HG03378 (cell line): ENCODE measurements at regions not wholly inside any gene's neighbourhood (a gene's known extent, or its start where the extent isn't known, plus 50 kb on each side); places are given as distances from the start of the nearest gene placed in this dataset.
"Not testable (repeated sequence)": the region's sequence is repeated elsewhere in the genome, so short reads cannot be mapped to it uniquely, and the experiment has no call there.

ENCODE experiments used
- ATAC-seq: cut with Tn5 transposase; IDR thresholded peaks from one replicate; pipeline ENCODE4 v1.9.1; 2021; ENCODE audit warnings: mild to moderate bottlenecking, moderate library complexity; ENCODE audit not compliant: unreplicated experiment

DNA sequence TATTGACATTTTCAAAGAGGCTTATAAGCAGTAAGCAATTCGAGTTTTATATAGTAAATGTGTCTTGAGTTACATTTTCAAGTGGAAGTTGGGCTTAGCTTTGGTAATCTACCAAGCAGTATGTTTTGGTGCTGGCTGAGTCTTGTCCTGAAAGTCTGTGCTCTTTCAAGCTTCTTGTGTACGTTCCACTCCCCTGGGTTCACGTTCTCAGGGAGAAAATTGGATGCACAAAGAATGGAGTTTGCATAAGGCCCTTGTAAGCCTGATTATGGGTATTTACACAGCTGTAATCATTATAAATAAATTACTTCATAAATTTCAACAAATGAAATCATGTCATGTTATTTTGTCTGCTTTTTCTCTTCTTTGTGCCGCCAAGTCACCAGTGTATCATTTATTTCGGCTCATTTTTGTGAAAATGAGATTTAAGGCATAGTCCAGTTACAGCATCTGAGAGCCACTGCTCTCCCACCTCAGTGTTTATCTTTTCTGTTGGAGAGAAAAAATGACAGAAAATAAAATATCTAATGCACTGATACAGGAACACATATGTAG is 262.5 kb downstream of the BTBD3 start:
- no peak for ATAC-seq

DNA sequence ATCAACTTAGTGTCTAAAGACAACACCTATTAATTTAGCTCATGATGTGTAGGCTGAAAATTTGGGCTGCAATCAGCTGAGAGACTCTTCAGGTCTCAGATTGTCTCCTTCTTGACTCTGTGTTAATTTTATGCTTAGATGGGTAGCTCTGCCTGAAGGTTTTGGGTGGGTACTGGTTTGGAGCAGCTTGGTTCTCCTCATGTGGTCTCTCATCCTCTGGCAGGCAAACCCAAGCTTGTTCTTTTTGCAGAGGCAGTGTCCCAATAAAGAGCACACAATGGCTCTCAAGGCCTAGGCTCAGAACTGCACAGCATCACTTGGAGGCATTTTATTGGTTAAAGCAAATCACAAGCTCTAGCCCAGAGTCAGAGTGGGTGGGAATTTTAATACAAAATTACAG is 280.6 kb downstream of the BTBD3 start:
- ATAC-seq: no peak

DNA sequence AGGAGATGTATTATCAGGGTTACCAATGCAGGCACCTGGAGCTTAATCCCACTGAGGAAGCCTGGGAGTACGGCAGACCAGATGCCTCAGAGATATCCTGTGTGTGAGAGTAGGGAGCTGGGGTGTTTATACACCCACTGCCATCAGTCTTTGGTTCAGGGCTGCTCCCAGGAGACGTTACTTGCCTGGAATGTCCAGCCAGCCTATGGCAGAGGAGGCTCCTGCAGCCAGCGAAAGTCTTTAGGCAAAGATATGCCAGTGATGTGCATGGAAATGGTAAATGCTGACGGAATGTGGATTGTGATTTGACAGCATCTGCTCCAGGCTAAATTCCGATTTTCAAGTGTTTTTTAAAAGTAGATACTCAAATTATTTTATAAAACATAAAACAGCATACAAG is 282.0 kb downstream of the BTBD3 start:
- no peak for ATAC-seq

DNA sequence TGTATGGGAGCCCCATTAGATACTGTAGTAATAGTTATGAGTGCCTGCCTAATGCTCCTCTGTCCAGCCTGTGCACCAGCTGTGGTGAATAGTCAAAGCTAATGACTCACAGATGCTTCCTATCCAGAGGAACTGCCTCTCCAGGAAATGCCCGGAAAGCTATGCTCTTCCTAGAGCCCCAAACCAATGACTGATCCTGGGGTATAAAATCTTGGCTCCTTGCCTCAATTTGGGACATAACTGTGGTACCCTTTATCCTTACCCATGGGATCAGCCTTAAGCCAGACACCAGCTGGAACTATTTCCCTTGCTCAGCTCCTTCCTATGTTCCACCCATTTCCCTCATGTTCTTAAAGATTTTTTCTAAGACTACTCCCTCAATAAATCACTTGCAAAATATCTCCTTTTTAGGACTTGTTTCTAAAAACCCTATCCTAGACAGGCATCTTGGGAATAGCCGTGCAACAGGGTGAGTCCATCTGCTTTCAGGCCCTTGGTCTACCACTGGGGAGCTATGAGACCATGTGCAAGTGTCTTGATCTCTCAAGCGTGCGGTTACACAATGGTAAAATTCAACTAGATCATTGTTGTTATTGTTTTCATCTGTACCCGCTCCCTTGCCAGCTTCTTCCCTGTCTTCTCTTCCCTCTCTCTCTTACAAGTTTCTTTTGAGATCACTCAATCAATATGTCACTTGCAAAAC is 283.7 kb downstream of the BTBD3 start:
- no peak for ATAC-seq

DNA sequence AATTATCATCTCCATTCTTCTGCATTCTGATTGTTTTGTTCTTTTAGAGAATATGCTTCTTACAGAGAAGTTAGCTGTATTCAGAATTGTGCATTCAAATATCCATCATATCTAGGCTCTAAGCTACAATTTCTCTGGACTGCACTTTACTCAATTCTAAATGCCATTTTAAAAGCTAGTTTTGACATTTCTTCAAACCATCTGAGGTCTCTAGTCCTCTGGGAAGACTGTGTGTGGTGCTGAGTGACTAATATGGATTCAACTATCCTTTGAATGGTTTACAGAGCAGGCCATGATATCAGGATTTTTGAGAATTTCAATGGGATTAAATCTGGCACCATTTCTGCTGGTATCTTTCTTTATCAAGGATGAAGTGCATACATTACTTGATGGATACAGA is 285.7 kb downstream of the BTBD3 start:
- no peak for ATAC-seq

DNA sequence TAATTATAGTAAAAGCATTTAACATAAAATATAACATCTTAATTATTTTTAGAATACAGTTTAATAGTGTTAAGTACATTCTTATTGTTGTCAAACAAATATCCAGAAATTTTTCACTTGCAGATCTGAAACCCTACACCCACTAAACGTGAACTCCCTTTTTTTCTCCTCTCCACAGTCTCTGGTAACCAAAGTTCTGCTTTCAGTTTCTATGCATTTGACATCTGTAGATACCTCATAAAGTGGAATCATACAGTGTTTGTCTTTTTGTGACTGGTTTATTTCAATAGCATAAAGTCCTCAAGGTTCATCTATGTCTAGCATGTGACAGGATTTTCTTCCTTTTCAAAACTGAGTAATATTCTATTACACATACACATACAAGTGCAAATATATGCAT is 286.3 kb downstream of the BTBD3 start:
- ATAC-seq: no peak

DNA sequence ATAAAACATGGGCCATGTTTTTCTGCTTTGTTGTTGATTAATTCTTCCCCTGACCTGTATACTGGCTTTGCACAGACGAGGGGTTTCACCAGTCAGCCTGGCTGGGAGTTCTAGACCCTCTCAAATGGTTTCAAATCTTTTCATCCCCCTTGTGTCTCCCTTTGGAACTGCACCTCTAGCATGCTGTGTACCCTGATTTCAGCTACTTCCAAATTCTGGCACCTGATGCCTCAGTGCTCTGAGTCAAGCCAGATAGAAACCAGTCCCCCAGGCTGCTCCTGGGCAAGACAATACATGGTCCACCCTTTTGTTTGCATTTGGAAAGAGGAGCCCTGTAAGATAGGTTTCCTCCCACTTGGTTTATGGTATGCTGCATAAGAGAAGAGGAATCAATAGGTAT is 290.2 kb downstream of the BTBD3 start:
- ATAC-seq: no peak

DNA sequence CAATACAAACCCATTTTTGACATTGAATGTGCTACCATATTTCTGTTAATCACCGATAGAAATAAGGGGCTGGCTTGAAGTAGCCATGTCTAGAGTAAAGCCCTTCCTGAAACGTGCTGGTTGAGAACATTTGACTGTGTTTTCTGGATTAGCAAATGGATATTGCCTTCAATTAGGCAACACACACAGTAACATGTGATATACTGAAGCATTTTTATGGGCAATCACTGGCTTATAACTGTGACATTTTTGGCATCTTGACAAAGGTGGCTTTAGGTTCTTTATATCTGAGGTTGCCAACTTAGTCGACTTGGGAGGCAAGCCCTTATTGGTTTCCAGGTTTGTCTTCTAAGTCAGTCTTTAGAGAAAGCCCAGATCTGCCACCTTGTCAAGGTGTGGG is 292.9 kb downstream of the BTBD3 start:
- ATAC-seq: no peak

DNA sequence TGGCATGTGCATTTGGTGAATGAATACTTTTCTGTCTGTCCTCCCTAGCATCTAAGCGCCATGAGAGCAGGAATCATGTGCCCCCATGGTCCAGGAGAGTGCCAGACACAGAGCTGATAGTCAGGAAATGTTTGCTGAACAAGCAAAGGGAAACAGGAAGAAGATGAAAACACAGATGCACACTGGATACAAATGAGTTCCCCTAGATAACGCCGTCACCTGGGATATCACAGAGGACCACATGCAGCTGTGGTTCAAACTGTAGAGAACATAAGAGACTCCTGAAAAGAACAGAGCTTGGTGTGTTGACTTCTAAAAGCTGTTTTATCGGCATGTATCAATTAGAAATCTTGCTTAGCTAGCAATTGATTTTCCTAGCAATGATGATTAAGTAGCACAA is 293.7 kb downstream of the BTBD3 start:
- ATAC-seq: no peak

DNA sequence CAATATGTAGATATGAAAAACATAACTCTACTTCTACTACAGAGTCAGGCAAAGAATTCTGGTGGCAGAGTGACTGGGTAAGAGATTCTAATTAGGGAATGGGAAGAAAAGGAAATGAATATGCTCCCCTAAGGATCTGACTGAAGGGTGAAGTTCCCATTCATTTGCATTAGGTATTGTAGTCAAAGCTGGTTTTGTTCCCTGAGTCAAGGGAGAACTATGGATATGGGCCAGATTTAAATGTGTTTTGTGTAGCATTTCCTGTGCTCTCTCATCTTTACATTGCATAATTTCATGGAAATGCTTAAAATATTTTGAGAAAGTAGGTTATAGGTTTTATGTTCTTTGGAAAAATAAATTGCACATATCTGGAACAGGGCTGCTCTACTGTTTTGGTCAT is 299.7 kb downstream of the BTBD3 start:
- no peak for ATAC-seq

DNA sequence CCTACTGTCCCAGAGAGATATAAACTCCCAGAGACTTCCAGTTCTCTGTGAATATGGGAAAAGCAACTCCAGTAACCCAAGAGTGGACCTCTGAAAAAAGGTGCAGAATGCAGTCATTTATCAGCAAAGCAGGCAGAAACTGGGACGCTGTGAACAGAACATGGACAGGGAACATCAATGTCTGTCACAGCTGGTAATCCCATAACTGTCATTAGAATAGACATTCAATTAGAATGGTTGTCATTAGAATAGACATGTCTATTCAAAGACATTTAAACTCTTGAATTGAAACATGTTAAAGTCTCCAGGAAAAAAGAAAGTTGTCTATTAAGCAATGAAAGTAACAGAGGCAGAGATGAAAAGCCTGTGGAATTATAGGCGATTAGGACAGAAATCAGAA is 302.1 kb downstream of the BTBD3 start:
- ATAC-seq: no peak

DNA sequence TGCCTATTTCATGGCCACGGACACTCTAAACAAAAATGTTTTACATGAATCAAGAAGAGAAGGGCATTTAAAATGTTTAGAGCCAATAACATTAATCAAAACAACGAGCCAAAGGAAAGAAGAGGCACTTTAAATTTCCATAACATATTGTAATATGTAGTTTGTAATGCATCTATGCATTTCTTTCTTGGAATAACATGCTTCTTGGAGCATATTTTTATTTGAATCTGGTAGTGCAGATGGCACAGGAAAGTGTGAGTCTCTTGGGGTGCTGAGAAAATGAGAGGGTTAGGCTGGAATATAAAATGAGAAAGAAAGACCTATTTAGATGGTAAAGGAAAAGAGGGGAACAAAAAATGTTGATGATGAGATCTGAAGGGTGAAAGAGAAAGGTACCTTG is 305.4 kb downstream of the BTBD3 start:
- no peak for ATAC-seq

DNA sequence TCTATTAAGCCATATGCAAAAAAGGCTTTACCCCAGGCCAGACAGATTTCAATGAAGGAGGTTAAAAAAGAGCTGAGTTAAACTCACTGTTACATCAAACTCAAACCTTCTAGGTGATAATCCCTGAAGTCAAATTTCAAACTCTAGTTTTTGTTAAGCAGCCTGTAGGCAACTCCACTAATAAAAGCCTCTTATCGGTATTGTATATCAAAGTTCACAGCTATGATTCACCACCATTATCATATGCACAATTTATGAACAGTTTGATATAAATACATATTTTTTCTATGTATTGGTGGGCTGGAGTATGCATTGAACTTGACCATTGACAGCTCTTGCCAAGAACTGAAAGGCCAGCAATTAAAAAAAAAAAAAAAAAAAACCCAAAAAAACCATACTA is 308.2 kb downstream of the BTBD3 start:
- ATAC-seq: no peak

DNA sequence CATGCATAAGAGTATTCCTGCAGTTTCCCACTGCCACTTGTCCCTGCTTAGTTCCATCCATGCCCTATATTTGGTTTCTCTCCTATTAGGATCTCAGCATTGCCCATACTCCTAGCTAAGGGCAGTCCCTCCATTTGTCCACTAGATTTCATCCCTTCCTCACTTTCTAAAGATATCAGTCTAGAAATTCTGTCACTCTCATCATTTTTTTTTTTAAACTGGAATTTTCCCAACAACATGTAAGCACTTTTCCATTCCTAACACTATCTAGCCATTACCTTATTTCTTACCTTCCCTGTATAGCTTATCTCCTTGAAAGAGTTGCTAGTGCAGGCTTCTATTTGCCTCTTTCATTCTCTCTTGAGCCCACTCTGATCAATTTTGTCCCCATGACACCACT is 312.2 kb downstream of the BTBD3 start:
- no peak for ATAC-seq

DNA sequence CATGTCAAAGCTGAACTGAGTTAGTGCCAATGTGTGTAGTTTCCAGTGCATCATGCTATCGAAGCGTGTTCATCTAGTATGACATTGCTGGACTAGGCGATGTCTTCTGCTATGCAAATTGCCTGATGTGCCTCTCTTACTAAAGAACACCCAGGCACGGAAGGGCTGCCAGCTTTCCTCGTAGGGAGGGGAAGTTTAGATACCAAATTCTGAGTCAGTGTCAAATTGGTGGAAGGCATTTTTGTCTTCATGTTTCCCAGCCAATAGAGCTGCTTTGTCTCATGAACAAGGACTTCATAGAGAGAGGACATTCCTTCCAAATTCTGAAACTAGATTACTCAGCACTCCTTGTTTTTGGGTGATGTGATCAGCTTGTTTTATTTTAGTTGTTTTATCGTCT is 320.1 kb downstream of the BTBD3 start:
- no peak for ATAC-seq

DNA sequence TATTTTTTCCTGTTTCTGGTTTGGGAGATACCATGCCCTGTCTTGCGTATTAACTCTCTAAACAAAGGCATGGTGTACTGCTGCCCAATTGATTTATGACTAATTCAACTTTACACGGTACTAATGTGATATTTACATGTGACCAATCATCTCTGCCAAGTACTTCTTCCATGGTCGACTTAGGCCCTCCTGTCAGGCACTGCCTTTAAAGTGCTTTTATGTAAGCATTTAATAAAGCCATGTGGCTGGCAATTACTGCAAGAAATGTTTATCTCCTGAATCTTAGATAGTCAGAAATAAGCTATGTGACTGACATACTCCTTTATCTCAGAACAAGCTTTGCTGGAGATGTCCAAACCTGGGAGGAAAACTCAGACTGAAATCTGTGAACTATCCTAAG is 323.4 kb downstream of the BTBD3 start:
- ATAC-seq: no peak

DNA sequence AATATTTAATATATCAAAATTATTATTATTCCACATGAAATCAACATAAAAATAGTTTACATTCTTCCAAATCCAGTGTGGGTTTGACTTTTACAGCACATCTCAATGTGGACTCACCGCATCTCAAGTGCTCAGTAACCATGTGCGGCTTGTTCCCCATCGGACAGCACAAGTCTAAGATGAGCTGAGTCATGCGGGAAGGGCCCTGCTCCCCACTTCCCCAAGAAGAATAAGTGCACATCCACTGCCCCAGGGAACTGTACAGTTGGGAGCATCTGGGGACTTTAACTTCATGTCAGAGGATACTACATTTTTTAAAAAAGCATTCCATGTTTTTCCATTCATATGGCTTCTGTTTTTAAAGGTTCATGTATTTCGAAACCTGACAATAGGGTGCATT is 325.6 kb downstream of the BTBD3 start:
- ATAC-seq: no peak

DNA sequence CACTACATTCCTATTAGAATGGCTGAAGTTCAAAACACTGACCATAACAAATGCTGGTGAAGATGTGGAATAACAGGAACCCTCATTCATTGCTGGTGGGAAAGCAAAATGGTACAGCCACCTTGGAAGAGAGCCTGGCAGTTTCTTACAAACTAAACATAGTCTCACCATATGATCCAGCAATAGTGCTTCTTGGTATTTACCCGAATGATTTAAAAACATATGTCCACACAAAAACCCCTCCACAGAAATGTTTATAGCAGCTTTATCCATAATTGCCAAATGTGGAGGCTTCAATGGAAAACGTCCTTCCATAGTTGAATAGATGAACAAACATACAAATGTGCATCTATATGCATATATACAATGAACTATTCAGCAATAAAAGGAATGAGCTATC is 330.8 kb downstream of the BTBD3 start:
- ATAC-seq: no peak

DNA sequence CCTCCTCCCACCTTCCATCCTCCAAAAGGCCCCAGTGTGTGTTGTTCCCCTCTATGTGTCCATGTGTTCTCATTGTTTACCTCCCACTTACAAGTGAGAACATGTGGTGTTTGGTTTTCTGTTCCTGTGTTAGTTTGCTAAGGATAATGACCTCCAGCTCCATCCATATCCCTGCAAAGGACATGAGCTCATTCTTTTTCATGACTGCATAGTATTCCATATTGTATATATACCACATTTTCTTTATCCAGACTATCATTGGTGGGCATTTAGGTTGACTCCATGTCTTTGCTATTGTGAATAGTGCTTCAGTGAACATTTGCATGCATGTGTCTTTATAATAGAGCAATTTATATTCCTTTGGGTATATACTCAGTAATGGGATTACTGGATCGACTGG is 333.0 kb downstream of the BTBD3 start:
- ATAC-seq: not testable (repeated sequence)

DNA sequence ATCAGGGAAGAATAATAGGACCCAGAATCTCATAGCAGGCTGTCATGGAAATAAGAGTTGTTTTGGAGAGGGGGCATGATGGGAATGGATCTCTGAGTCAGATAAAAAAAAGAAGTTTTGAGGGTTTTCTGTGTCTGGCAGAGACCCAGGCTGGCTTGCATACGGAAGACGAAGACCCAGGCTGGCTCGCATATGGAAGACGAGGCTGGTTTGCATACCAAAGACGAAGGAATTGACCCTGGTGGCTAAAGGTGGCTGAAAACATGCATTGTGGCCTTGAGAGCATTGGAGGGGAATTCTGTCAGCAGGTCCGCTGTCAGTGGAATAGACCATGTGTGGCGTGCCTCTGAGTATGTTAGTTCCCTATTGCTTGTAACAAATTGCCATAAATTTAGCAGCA is 335.1 kb downstream of the BTBD3 start:
- ATAC-seq: no peak

DNA sequence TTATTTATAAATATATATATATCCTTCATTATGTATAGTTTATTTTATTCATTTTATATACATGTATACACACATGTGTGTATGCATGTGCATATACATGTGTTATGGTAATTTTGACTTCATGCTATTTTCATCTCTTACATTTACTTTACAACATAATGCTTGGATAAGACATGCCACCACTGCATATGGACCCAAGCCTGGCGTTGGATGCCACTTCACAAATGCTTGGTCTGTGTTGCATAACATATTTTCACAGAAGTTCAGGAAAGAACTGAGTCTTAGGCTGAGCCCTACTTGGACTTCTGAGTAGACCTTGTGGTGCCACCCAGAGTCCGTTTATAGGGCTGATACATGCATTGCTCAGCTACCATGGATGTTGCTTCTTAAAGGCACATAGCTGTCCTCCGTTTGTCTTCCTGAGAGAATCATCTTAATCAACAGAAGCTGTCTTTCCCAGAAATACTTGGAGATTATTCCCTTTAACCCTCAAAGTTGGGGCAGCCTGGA is 337.8 kb downstream of the BTBD3 start:
- no peak for ATAC-seq

DNA sequence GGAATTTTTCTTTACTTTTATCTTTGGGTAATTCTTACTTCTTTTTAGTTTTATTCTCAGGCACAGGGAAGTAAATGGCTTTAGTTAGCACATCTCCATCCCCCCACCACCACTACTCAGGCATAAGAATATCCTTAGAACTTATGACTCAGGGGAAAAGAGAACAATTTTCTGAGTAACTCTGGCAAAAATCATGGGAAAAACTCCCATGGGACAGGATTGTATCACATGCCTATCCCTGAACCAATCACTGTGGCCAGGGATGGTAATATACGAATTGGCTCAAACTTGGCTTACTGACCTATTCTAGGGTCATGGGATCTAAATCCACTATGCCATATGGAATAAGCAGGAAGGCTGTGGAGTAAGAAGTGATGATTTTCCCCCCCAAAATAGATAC is 339.1 kb downstream of the BTBD3 start:
- no peak for ATAC-seq

DNA sequence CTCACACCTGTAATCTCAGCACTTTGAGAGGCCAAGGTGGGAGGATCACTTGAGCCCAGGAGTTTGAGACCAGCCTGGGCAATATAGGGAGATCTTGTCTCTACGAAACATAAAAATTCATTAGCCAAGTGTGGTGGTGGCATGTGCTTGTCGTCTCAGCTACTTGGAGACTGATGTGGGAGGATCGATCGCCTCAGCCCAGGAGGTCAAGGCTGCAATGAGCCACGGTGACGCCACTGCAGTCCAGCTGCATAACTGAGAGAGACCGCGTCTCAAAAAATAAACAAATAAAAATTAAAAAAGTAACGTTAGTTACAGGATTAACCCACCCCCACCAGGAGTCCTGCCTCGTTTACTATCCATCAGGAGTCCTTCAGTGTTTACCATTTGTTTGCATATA is 345.1 kb downstream of the BTBD3 start:
- no peak for ATAC-seq
